Heart left ventricle (tissue), 16 donors: ENCODE measurements at regions not wholly inside any gene's neighbourhood (a gene's known extent, or its start where the extent isn't known, plus 50 kb on each side); places are given as distances from the start of the nearest gene placed in this dataset.

Experiments used
- ATAC-seq, 4 donors: fragments of 200-7000 bp; cut with Tn5 transposase; one replicate each; pipeline ENCODE4 v1.9.1; 2020 to 2022; ENCODE audit warnings: moderate library complexity in 4 of 4, mild to moderate bottlenecking in 3 of 4, moderate number of reproducible peaks in 1 of 4
- DNase-seq, 5 donors: peaks; one replicate each; pipeline ENCODE4 v3.0.0-alpha.2; 2020
- H3K27ac ChIP-seq, 12 donors: fragments of 200-600 bp; sonication (generic) in 4 of 12; one replicate each; pipeline versions ENCODE4 v1.5.0 to v1.8.0; 2016 to 2022; ENCODE audit warnings: mild to moderate bottlenecking in 2 of 12
- H3K27me3 ChIP-seq, 9 donors: fragments of 200-600 bp; sonication (generic) in 2 of 9; one replicate each; pipeline versions ENCODE4 v1.5.1 to v1.8.0; 2016 to 2022; ENCODE audit warnings: mild to moderate bottlenecking in 3 of 9
- H3K36me3 ChIP-seq, 9 donors: fragments of 200-600 bp; sonication (generic) in 2 of 9; one replicate each; pipeline versions ENCODE4 v1.5.0 to v1.8.0; 2018 to 2022; ENCODE audit warnings: mild to moderate bottlenecking in 2 of 9
- H3K4me1 ChIP-seq, 12 donors: fragments of 200-600 bp; sonication (generic) in 4 of 12; one replicate each; pipeline versions ENCODE4 v1.5.0 to v1.8.0; 2016 to 2022; ENCODE audit warnings: mild to moderate bottlenecking in 3 of 12
- H3K4me3 ChIP-seq, 12 donors: fragments of 200-600 bp; sonication (generic) in 4 of 12; one replicate each; pipeline versions ENCODE4 v1.5.0 to v1.8.0; 2017 to 2022; ENCODE audit warnings: mild to moderate bottlenecking in 9 of 12, moderate library complexity in 4 of 12
- H3K9me3 ChIP-seq, 12 donors: fragments of 200-600 bp; sonication (generic) in 4 of 12; one replicate each; pipeline versions ENCODE4 v1.5.0 to v1.8.0; 2016 to 2022; ENCODE audit warnings: mild to moderate bottlenecking in 1 of 12
- POLR2A ChIP-seq, 2 donors: fragments of 450-650 bp; IDR thresholded peaks; one replicate each; pipeline ENCODE4 v1.6.1; 2017; ENCODE audit warnings: antibody characterized with exemption in 2 of 2, mild to moderate bottlenecking in 2 of 2, moderate library complexity in 2 of 2
- WGBS, 4 donors: extraction: QIAGEN DNeasy Blood & Tissue Kit in 2 of 4; methylation state at CpG; one replicate each; pipeline versions ENCODE4 v1.1.5 to v1.1.7; 2013 to 2018; 5-methylcytosine and 5-hydroxymethylcytosine counted together
- intact Hi-C, 10 donors: fragments of 100-400 bp; cut with DNase I; formaldehyde crosslinking; loops; one replicate each; pipeline versions ENCODE4 v1.11.1 to v1.14.2; 2022
- TF ChIP-seq, protein P1 (sequence below), 12 donors: fragments of 200-600 bp; sonication (generic) in 4 of 12; IDR thresholded peaks; one replicate each; pipeline versions ENCODE4 v1.5.0 to v1.8.0; 2018 to 2022; ENCODE audit warnings: antibody characterized with exemption in 12 of 12, mild to moderate bottlenecking in 5 of 12
- donor health status: ischemic (EF 13 %, LVEDD 7.1; RV severe dilation, severe dysfunction).
- donor health status: healthy with polysubstance abuse.
- donor health status: DM: no; HTN: yes; CAD: no.
- donor health status: DM: no; HTN: no; CAD: no.
- donor health status: ischemic (EF 25% LVEDD 6.9; RV normal size, moderate dysfunction).
- donor health status: ischemic (EF 25% LVEDD 5.7; RV mildly dilated, moderate dysfunction).
- donor health status: healthy.
- donor health status: DM: yes; HTN: yes; CAD: no.
- donor health status: ischemic (EF 35%, LVEDD 5.7; RV mildly dilated, moderate dysfunction).
- donor health status: nonischemic (EF 11% LVEDD 7.7; RV severe dilation, severe dysfunction).
- donor health status: DM: yes; HTN: yes; CAD: no.
- donor health status: PGD.
- donor health status: ischemic (EF 29% LVEDD 5.4; RV normal size, mild dysfunction).
- donor health status: nonischemic (EF 23%, LVEDD 6.1; RV moderate dilation, normal function).

DNA sequence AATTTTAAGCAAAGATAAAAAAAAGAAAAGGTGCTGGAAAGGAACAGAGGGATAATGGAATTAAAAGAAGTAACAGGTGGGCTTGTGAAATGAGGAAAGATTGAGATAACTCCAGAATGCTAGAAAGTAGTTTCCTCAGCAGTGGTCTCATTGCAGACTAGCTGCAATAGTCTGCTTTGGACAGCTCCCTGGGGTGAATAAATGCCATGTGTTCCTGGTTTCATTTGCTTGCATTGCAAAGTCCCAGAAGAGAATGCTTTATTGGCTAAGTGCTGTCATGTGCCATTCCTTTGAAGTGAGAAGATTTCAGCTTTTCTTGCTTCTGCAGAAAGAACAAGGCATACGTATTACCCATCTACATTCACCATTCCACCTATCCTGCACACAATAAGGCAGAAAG lies 478.8 kb upstream of the RAG2 start:
- Histone ChIP-seq H3K27me3 (no peaks in the 10 kb centered on the region), H3K4me3 (no peak overlapping the region), H3K36me3 (no peaks in the 10 kb centered on the region), H3K4me1 (no peaks in the 10 kb centered on the region), H3K9me3 (no peaks in the 10 kb centered on the region), H3K27ac (no peak overlapping the region)
- WGBS, 4 donors: 56 to 70% (median 59%) methylated on average over 1 of the region's 1 CpG
- ATAC-seq: no peak
- TF ChIP-seq POLR2A (IDR thresholded peaks at IDR 0.05): no peak
- TF ChIP-seq, protein P1, sequence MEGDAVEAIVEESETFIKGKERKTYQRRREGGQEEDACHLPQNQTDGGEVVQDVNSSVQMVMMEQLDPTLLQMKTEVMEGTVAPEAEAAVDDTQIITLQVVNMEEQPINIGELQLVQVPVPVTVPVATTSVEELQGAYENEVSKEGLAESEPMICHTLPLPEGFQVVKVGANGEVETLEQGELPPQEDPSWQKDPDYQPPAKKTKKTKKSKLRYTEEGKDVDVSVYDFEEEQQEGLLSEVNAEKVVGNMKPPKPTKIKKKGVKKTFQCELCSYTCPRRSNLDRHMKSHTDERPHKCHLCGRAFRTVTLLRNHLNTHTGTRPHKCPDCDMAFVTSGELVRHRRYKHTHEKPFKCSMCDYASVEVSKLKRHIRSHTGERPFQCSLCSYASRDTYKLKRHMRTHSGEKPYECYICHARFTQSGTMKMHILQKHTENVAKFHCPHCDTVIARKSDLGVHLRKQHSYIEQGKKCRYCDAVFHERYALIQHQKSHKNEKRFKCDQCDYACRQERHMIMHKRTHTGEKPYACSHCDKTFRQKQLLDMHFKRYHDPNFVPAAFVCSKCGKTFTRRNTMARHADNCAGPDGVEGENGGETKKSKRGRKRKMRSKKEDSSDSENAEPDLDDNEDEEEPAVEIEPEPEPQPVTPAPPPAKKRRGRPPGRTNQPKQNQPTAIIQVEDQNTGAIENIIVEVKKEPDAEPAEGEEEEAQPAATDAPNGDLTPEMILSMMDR (IDR thresholded peaks at IDR 0.05): no peak
- no peak for DNase-seq
- intact Hi-C loops: no loop called here

DNA sequence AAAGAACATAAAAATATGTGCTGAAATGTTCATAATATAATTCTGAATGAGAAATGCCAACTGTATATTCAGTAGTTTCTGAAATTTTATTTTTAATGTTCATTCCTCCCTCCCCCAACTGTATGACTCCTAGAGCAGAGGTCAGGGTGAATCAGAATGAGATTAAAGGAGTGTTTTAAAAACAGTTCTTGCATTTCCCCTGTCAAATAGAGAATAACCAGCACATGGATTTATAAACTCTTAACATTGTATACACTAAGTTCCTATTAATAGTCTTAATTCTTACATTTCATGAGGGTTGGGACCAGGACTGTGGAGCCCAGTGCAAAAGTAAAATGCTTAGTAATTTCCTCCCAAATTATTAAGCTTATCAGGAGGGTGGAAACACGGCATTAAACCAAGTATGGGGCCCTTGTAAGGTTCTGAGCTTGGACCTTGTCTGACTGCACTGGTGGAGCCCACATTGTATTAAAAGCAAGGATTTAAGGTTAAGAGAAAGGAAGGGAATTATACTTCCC lies 474.6 kb upstream of the RAG2 start:
- no peaks in the 10 kb centered on the region for H3K9me3 ChIP-seq
- intact Hi-C loops: no loop called here
- H3K36me3 ChIP-seq: no peaks in the 10 kb centered on the region
- H3K4me1 ChIP-seq: no peaks in the 10 kb centered on the region
- ATAC-seq (no peak), DNase-seq (no peak)
- H3K4me3 ChIP-seq: no peak overlapping the region
- TF ChIP-seq POLR2A (IDR thresholded peaks at IDR 0.05): no peak
- TF ChIP-seq, protein P1 (IDR thresholded peaks at IDR 0.05): no peak
- H3K27ac ChIP-seq: no peak overlapping the region
- no peaks in the 10 kb centered on the region for H3K27me3 ChIP-seq
- WGBS, 4 donors: 13 to 21% (median 16%) methylated on average over 1 of the region's 1 CpG

DNA sequence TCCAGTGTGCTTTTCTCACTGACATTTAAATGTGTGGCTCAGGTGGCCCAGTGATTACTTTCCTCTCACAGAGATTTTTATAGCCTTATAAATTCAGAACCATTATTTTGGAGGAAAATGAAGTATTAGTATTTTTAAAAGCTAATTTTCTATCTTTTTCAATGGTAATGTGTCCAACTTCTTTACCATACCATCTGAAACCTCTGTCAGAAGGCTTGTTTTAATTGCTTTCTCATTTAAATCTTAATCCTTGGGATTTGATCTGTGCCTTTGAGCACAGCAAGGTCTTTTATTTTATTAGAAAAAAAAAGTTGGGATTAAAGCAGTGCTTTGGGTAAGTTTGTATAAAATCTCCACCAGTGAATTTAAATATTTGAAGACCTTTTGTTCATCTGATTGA lies 452.3 kb upstream of the RAG2 start:
- ATAC-seq: no peak
- no peaks in the 10 kb centered on the region for H3K9me3 ChIP-seq
- H3K27me3 ChIP-seq: no peaks in the 10 kb centered on the region
- no peaks in the 10 kb centered on the region for H3K4me1 ChIP-seq
- no peaks in the 10 kb centered on the region for H3K36me3 ChIP-seq
- no peak overlapping the region for H3K4me3 ChIP-seq
- no peak overlapping the region for H3K27ac ChIP-seq
- intact Hi-C loops: no loop called here
- no peak for TF ChIP-seq POLR2A (IDR thresholded peaks at IDR 0.05)
- TF ChIP-seq, protein P1 (IDR thresholded peaks at IDR 0.05): no peak
- DNase-seq: no peak

DNA sequence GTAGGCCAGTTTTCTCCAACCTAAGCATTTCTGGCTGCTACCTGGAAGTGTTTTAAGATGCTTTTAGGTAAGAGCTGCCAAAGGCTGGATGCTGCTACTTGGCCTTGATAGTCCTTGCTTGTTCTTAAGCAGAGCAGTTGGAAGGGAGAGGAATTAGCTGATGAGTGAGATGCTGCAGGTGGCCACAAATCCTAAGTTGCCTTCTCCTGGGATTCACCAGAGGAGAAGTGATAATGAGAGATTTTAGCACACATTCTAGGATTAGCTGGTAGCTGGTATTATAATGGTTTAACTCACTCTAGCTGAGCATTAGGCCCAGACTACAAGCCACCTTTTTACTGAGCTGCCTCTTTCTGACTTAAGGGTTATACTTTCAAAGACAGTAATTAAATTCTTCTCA lies 442.9 kb upstream of the RAG2 start:
- H3K27me3 ChIP-seq: no peaks in the 10 kb centered on the region
- peaks cover 0 to 9% (median 0%) of the 10 kb centered on the region in 12 donors for H3K4me1 ChIP-seq
- H3K9me3 ChIP-seq: peaks cover 0 to 3% (median 0%) of the 10 kb centered on the region in 12 donors
- H3K4me3 ChIP-seq: no peak overlapping the region
- H3K36me3 ChIP-seq: no peaks in the 10 kb centered on the region
- ATAC-seq (no peak), DNase-seq (no peak)
- no peak overlapping the region for H3K27ac ChIP-seq
- intact Hi-C loops: no loop called here
- TF ChIP-seq POLR2A (IDR thresholded peaks at IDR 0.05): no peak
- TF ChIP-seq, protein P1 (IDR thresholded peaks at IDR 0.05): no peak
